ENCODE measurements at regions not wholly inside any gene's neighbourhood (a gene's known extent, or its start where the extent isn't known, plus 50 kb on each side); places are given as distances from the start of the nearest gene placed in this dataset.
A peak's percentile ranks its signal among the peaks of the same experiment; 100 is the strongest.

DNA sequence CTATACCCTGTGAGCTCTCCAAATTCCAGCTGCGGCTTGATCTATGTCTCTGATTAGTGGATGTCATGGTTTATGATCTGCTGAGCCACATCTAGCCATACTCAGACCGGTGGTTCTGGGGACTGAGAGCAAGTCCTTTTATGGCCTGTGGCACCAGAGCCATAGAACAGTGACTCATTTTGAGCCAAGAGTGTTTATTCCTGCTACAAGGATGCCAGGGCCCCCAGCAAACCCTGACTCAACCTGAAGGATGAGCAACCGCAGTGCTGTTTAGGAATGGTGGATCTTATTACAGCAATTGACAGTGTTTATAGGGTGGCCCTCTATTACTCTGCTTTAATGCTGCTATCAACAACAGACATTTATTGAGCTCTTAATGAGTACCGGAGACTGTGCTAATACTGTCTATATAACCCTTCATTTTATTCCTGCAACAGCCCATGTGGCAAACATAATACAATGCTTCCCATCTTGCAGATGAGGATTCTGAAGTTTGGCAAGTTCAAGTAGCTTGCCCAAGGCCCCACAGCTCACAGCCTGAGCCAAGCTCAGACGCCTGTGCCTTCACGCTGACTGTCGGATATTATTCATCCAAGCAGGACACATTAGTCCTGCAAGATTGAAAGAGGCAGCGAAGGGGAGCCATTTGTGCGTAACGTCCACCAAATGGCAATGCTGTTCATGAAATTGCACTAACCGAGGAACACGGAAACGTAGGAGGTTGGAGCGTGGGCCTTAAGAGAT, 273.6 kb upstream of the PWP1 start:
- peak; percentile 91 for DNase-seq

DNA sequence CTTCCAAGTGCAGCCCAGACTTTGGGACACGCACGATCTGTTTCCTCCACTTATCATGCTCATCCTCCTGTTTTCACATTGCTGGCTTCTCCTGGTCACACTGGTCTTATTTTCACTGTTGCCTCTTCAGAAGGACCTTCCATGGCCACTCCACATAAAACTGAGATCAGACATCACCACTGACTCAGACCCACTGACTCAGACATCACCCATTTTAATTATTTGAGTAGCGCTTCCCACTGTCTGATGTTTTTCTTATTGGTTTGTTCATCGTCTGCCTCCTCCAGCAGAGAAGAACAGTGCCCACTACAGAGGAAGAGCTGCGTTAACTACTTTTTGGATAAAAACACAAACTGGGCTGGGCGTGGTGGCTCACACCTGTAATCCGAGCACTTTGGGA, 270.5 kb upstream of the PWP1 start:
- DNase-seq: peak; percentile 88

DNA sequence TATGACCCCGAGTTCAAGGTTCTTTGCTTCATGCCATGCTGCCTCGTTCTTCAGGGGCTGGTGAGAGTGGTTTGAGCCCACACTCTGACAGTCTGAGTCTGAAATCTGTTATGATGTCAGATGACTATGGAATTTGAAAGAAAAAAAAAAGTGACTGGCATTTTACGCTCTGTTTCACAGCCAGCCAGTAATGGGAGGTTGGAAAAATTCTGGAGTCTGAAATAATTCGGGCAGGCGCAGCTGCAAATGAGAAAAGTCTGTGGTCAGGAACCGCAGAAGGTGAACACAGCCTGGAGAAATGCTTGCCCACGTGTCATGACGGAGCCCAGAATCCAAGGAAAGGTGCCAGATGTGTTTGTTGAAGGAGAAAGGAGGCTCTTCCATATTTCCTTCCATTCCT, 269.8 kb upstream of the PWP1 start:
- peak; percentile 97 for DNase-seq

DNA sequence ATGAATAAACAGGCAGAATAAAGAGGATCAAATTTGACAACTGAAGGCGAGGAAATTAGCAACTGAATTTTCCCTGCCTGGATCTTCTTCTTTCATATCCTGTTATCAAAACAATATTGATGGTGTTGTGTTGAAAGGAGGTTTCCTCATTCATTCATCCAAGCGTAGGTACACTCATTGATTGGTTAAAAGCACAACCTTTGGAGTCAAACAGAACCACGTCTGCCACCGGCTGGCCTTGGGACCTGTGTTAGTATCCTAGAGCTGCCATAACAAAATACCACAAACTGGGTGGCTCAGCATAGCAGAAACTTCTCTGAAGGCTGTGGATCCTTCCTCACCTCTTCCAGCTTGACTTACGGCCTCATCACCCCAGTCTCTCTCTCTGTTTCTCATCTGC, 268.6 kb upstream of the PWP1 start:
- DNase-seq: no peak

DNA sequence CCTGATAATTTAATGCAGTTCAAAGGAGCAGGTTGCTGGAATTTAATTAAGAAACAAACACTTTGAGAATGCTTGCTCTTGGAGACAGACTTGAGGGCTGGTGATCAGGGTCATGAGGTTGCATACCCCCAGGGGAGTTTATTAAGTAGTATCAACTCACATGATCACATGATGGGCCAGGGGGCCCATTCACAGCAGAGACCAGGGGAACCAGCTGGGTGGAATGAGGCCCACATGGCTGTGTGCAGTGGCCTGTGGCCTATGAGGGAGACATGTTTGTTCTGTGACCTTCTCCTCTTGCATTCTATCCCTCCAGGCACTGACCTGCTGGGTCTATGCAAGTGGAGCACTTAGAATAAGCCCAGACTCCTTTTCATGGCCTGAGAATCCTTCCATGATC, 266.6 kb upstream of the PWP1 start:
- no peak for DNase-seq

DNA sequence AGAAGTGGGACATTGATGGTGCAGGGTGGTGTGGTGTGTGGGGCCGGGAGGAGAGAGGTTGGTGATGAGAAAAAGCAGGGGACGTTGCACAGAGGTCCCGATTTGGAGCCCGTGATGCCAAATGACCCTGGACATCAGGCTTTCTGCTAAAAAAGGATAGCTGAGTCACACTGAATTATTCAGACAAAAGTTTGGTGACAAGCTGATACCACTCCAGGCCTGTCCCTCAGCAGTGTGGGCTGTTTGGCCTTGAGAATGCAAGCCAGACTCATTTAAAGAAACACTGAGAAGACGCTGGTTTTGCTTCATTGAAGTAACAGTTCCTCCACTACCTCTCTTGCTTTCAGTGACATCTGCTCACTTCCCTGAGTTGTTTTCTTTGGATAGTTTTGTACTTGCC, 262.1 kb upstream of the PWP1 start:
- no peak for DNase-seq

DNA sequence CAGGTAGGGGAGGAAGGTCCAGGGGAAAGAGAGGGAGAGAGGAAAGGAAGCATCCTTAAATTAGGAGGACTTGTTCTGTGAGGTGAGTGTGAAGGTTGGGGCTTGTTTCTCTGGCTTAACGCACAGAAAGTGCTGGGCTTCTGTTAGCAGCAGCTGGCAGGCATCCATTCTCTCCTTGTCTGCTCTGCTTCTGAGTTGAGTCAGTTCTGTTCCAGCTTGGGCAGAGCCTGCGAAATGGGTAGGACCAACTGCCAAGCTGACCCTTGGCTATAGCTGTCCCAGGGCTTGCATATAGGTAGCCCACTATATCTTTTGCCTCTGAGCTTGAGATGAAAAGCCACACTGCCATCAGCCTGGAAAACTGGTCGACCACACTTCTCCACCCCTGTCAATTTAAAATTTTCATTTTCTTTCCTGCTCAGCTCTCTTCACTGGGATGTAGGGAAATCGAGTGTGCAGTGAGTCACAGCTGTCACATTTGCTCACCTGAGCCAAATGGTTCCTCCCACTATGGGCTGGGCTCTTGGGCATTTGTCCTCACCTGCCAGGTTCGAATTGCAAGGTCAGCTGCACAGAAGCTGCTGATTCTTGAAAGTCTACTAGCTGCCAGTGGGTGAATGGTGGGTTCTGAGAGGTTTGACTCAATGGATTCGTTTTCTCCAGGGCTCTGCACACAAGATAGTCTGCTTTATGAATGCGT, 256.4 kb upstream of the PWP1 start:
- no peak for DNase-seq

DNA sequence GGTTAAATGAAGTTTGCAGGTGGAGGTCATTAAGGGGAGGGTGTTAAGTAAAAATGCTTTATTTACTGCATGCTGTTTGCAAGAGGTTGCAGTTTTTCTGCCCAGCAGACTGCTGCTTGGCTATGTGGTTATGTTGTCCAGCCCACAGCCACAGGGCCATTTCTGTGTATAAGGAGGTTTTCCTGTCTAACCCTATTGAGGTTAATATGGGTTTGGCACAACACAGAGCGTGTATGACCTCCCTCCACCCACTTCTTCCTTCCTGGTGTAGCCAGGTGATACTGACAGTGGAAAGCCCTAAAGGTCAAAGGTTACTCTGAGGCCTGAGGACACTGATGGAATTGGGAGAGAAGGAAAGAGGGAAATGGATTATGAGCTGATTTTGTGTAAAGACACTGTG, 253.7 kb upstream of the PWP1 start:
- no peak for DNase-seq

DNA sequence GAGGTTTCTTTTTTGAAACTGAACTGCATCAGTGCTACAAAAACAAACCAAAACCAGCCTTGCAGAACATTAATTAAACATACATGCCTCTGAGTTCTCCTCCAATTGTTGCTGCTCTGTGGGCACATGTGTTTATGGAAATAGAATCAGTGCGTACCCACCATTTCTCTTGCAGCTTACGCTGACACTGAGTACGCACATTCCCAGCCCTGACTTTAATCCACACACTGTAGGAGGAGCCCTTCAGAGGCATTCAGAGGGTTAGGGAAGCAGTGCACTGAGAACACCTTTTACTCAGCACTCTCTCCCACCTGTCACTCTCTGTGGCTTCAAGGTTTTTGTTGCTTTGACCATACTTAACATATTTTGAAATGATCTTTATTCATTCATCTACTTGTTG, 250.5 kb upstream of the PWP1 start:
- DNase-seq: no peak

DNA sequence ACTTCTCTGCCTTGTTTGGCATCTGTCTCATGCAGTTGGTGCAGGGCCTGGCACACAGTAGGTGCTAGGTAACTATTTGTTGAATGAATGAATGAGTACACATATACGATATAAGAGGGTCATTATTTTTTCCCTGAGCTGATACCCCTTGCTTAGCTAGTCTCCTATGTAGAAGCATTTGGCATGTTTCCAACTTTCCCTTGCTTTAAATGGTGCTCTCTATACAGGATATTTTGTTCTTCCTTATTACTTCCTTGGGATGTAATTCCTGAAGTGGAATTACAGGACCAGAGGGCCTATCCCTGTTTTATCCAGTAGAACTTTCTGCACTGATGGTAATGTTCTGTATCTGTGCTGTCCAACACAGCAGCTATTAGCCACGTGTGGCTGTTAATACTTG, 250.1 kb upstream of the PWP1 start:
- DNase-seq: no peak

DNA sequence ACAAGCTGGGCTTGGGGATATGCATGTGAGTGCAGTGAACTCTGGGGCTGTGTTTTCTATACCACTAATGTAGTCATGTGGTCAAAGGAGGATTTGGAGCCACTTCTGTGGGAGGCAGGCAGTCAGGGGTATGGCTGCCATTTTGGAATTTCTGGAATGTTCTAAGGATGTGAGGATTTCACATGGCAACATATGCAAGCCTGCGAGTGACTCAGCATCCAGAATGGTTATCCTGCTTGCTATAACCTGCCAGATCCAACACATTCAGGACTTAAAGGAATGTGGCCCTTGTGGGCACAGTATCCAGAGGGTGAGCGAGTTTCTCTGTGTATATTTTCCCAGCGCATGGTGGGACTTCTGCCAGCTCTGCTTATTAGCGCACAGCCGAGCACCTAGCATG, 249.2 kb upstream of the PWP1 start:
- peak; percentile 92 for DNase-seq

DNA sequence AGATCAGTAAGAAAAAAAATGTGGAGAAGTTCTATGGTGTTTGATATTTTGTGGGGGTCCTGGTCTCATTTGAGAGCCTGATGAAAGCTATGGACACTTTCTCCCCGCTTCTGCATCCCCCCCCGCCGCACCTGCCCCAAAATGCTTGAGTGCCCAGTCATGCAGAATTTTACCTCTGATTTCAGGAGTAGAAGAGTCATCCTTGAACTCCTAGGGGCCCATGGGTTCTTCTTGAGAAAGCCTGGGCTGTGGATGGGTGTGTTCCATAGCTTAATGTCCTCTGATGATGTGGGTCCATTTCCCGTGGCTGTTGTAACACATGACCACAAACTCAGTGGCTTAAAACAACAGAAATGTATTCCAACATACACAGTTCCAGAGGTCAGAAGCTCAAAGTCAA, 248.8 kb upstream of the PWP1 start:
- no peak for DNase-seq

DNA sequence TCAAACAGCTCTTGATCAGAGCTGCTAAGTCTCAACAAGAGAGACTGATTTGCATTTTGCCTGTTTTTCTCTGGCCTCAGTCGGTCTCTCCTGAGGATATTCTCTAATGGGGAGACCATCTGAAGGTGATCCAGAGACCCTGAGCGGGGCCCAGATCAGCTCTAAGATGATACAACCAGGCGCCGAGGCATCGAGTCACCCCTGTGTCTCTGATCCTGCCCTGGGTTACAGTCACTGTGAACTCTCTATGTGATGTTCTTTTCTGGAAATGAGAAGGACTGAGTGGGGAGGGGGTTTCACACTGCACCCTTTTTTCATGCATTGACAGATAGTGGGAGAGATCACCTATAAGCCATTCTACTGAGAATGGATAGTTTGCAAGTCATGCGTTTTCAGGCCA, 247.6 kb upstream of the PWP1 start:
- no peak for DNase-seq

DNA sequence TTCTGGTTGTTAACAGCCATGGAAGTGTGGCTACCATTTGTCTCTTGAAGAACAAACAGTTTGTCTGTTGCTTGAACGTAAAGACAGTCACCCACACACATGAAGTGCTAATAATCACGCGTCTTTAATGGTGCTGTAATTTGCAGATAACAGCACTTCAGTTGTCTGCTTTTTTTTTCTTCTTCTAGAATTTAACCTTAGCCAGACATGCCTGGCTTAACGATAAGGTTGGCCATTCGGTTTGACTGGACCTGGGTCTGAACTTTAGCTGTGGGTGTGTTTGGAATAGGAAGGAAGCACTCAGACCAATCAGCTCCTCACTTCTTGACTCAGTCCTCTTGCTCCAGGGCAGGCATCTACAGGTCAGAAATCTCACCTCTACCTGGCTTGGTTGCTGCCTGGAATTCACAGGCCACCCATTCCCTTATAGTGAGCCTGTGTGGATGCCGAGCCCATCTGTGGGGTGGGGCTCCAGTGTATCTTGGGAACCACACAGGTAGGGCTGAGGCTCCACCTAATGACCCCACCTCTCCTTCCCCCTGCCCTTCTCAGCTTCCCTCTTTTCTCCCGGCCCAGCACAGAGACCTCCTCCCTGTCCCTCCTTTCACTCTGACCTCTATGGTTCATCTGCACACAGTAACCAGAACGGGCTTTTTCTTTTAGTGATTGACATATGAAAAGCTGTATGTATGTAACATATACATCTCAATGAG, 246.4 kb upstream of the PWP1 start:
- DNase-seq: no peak

DNA sequence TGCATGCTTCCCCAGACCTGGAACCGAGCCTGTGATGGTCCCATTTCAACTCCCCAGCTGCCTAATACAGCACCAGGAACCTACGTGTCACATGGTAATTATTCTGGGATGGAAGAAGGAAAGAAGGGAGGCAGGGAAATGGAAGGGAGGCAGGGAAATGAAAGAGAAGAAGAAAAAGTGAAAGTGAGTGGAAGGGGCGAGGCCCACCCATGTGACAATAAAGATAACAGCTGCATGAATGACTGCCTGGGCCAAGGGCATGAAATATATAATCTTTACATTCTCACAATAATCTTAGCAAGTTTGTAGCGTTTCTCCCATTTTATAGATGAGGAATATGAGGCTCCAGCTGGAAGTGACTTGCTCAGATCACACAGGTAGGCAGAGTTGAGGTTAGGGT, 245.0 kb upstream of the PWP1 start:
- no peak for DNase-seq

DNA sequence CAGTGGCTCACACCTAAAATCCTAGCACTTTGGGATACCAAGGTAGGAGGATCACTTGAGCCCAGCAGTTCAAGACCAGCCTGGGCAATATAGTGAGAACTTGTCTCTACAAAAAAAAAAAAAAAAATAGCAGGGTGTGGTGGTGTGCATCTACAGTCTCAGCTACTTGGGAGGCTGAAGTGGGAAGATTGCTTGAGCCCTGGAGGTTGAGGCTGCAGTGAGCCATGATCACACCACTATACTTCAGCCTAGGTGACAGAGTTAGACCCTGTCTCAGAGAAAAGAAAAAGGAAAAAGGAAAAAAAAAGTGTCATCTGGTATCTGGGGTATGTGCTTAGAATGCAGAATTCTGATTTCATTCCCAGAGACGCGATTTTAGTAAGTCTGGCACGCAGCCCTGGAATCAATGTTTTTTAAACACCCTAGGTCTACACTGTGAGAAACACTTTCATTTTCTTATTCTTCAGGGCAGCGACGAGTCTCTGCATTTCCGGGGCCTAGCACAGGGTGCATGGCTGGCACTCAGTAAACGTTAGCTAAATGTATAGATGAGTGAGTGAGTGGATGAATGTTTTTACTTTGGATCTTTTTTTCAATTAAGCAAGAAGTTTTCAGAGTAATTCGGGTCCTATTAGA, 243.8 kb upstream of the PWP1 start:
- peak; percentile 46 for DNase-seq

DNA sequence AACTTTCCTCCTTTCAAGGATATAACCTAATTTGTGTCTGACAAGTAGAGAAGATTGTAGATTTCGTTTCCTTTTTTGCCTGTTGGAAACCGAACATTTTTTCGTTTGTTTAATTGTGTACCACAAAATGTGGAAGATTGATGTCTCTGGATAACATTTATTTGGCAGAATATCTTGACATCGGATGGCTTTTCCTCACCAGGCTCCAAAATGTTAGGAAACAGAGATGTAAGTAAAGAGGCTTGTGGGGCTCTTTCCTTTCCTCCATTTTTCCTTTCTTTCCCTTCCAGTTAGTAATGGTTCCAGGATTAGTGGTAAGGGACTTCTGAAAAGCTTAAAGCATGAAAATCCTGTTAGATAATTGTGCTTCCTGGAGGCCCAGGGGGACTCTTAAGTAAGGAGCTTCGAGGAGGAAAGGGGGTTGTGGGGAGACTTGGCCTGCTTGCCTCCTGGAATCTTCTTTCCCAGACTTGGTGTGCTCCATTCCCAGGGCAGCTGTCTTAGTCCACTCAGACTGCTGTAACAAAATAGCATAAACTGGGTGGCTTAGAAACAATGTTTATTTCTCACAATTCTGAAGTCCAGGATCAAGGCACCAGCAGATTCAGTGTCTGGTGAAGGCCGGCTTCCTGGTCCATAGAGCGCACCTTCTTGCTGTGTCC, 243.1 kb upstream of the PWP1 start:
- DNase-seq: peak; percentile 25

DNA sequence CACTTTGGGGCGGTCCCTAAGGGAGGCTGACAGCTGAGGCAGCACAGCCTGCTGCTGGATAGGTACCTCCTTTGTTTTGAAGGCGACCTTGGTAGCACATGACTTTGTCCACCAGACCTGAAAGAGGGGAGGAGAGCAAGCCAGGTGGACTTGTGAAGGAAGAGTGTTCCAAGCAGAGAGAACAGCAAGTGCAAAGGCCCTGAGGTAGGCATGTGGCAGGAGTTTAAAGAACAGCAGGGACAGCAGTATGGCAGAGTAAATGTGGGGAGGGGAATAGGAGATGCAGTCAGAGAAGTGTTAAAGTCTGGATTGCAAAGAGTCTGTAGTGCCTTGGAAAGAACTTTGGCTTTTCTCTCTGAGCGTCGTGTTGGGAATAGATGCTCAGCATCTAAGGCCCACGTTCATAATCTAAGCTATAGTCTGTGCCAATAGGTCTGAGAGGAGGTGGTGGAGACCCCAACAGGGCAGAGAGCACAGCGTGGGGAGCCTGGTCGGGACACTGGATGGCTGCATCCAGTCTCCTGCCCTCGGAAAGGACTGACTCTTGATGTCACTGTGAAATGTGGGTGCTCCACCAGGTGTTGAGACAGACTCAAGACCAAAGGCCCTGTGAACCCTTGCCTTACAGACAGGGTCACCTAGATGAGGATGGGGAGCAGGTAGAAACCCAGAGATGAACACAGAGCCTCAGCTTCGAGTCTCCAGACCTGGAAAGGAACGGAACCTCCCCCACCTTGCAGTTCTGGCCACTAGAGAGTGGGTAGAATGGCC, 242.1 kb upstream of the PWP1 start:
- DNase-seq: no peak

DNA sequence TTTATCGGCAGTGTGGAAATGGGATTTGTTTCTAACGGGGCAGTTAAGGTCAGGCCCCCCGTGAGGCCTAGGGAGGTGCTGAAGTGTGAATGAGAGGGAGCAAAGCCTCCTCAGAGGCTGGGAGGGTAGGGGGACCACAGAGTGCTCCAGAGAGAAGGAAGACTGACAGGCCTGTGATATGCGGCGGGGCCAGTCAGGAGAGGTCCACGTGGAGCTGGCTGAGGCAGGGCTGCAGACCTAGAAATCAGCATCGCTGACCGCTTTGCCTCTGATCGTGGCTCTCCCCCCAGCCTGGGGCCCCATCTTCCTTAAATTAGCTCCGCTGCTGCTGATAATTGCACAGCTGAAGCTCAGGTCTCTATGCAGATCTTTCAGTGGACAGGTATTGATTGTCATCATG, 240.8 kb upstream of the PWP1 start:
- no peak for DNase-seq

DNA sequence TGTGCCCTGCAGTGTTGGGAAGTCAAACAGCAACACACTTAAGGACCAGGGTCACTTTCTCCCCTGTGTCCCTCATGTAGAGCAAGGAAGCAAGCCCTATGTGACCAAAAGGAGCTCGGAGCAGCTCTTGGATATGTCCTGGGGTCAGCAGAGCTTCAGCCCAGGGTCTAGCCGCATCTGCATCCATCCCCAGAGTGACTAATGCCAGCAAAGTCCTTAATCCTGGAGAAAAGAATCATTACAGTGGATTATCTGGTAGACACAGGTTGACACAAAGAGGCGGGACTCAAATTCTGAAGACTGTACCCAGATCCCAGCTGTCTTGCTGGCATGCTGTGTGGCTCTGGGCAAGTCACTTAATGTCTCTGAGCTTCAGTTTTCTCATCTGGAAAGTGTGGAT, 239.1 kb upstream of the PWP1 start:
- no peak for DNase-seq

DNA sequence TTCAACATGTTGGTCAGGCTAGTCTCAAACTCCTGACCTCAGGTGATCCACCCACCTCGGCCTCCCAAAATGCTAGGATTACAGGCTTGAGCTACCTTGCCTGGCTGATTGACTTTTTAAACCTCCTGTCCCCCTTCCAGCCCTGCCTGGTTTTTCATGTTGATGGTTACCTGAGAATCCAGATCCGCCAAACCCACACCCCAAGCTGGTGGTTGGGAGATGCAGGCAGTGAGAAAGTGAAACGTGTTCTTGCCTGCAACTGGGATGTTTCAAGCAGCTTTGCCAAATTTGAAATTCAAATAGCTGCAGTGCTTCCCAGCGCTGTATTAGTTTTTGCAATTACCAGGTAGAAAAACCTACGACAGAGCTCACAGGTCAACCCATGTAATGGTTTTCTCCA, 238.3 kb upstream of the PWP1 start:
- no peak for DNase-seq

DNA sequence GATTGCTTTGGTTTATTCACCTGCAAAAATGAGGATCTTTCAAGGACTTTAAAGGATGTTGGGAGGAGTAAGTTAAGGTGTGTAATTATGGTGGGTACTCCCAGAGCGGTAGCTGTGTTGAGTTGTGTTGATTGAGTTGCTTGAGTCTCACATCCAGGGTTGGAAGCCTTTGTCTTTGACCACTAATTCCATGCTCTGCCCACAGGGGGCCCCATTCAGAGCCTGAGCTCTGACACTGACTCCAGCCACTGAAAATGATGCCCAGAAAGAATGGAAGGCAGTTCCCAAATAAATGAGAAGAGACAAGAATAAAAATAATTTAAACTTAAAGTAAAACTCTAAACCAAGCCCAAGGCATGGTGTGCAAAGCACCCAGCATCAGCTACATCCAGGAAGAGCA, 237.4 kb upstream of the PWP1 start:
- no peak for DNase-seq

Data from fibroblast of skin of abdomen (primary cell).